GM12878 (cell line): ENCODE measurements at regions not wholly inside any gene's neighbourhood (a gene's known extent, or its start where the extent isn't known, plus 50 kb on each side); places are given as distances from the start of the nearest gene placed in this dataset.

Experiments
- ATAC-seq: fragments of 200-7000 bp; cut with Tn5 transposase; 3 replicates; pipeline ENCODE4 v1.9.1; 2020; ENCODE audit warnings: mild to moderate bottlenecking, moderate library complexity
- BruUV-seq: library from RNA; stranded (reverse); fragments of 400-500 nt; replicated peaks from 2 replicates; lab custom pipeline; 2021; lab: Mats Ljungman, UMichigan
- CTCF ChIA-PET: fragments of 300-600 bp; sonication (Branson Sonifier 250); formaldehyde crosslinking; extraction: SDS; loops from one replicate; lab custom pipeline; 2021; ENCODE audit warnings: inconsistent platforms; lab: Yijun Ruan, JAX
- POLR2A ChIA-PET: fragments of 350-600 bp; formaldehyde crosslinking; extraction: SDS; loops from one replicate; lab custom pipeline; 2021; ENCODE audit warnings: inconsistent platforms; lab: Charles Lee
- RAD21 ChIA-PET: fragments of 300-600 bp; sonication (Branson Sonifier 250); formaldehyde crosslinking; loops from one replicate; lab custom pipeline; 2023; ENCODE audit warnings: antibody characterized with exemption; ENCODE audit not compliant: unreplicated experiment; lab: Charles Lee
- SMC1A ChIA-PET: fragments of 300-600 bp; sonication (Branson Sonifier 250); formaldehyde crosslinking; loops from one replicate; lab custom pipeline; 2023; ENCODE audit not compliant: unreplicated experiment, uncharacterized antibody; lab: Charles Lee
- DNase-seq: peaks from one replicate; pipeline ENCODE4 v3.0.0-alpha.2; 2011; ENCODE audit warnings: low read depth, low spot score
- FAIRE-seq: peaks from 3 replicates; lab custom pipeline; 2011; peaks lifted over from hg19 to GRCh38; lab: Jason Lieb, UNC
- H2AFZ ChIP-seq: 2 replicates; pipeline ENCODE4 v1.6.0; 2011; ENCODE audit warnings: low read depth, low read length, control low read depth; ENCODE audit not compliant: control insufficient read depth
- H3K27ac ChIP-seq: 2 replicates; pipeline ENCODE4 v1.5.1; 2011; ENCODE audit warnings: control low read depth; ENCODE audit not compliant: control insufficient read depth, insufficient read depth
- H3K27me3 ChIP-seq, 2 experiments: replicated peaks in 1 of 2; 2 replicates each; pipeline versions ENCODE4 v1.6.0 to v1.6.1; 2011; ENCODE audit warnings: low read length in 1 of 2; ENCODE audit not compliant: control insufficient read depth in 2 of 2, insufficient read depth in 2 of 2
- H3K36me3 ChIP-seq, 2 experiments: 2 replicates each; pipeline ENCODE4 v1.5.1; 2011; ENCODE audit warnings: low read length in 1 of 2; ENCODE audit not compliant: control insufficient read depth in 2 of 2, insufficient read depth in 2 of 2
- H3K4me1 ChIP-seq: 2 replicates; pipeline ENCODE4 v1.6.1; 2011; ENCODE audit warnings: mild to moderate bottlenecking, low read length, moderate library complexity, mixed read lengths; ENCODE audit not compliant: control insufficient read depth, insufficient read depth
- H3K4me2 ChIP-seq: 2 replicates; pipeline ENCODE4 v1.6.0; 2011; ENCODE audit warnings: control low read depth; ENCODE audit not compliant: control insufficient read depth, insufficient read depth
- H3K4me3 ChIP-seq: fragments of 200-600 bp; sonication (generic); 2 replicates; pipeline ENCODE4 v1.5.1; 2016
- H3K79me2 ChIP-seq: 2 replicates; pipeline ENCODE4 v1.6.0; 2011; ENCODE audit warnings: low read length; ENCODE audit not compliant: control insufficient read depth, insufficient read depth
- H3K9ac ChIP-seq: 2 replicates; pipeline ENCODE4 v1.8.0; 2011; ENCODE audit warnings: low read length, control low read depth, mixed read lengths; ENCODE audit not compliant: control insufficient read depth, insufficient read depth
- H3K9me3 ChIP-seq: replicated peaks from 3 replicates; pipeline ENCODE4 v1.5.1; 2011; ENCODE audit warnings: mild to moderate bottlenecking, low read length; ENCODE audit not compliant: control insufficient read depth, insufficient read depth
- H4K20me1 ChIP-seq: 2 replicates; pipeline ENCODE4 v1.6.0; 2011; ENCODE audit not compliant: control insufficient read depth, insufficient read depth
- BRCA1 ChIP-seq: IDR thresholded peaks from 2 replicates; pipeline ENCODE4 v1.6.1; 2011; ENCODE audit warnings: low read depth, low read length, improper control_type of control experiment
- EED ChIP-seq: sonication (generic); IDR thresholded peaks from 2 replicates; pipeline ENCODE4 v1.6.1; 2016; ENCODE audit warnings: antibody characterized with exemption, low read depth
- EP300 ChIP-seq, 2 experiments: fragments of 150-350 bp in 1 of 2; IDR thresholded peaks; 2 replicates each; pipeline ENCODE4 v1.6.1; 2011 to 2012; ENCODE audit warnings: low read depth in 2 of 2, low read length in 2 of 2, borderline replicate concordance in 1 of 2, improper control_type of control experiment in 1 of 2, inconsistent platforms in 1 of 2; ENCODE audit not compliant: control insufficient read depth in 1 of 2
- EZH2 ChIP-seq: IDR thresholded peaks from 2 replicates; pipeline ENCODE4 v1.6.1; 2012; ENCODE audit warnings: low read depth, mild to moderate bottlenecking, control low read depth, inconsistent platforms, low read length, borderline replicate concordance; ENCODE audit not compliant: control insufficient read depth
- JUNB ChIP-seq: IDR thresholded peaks from 2 replicates; pipeline ENCODE4 v1.6.1; 2016; ENCODE audit warnings: antibody characterized with exemption, mild to moderate bottlenecking
- MEF2A ChIP-seq: IDR thresholded peaks from 2 replicates; pipeline ENCODE4 v1.6.1; 2011; ENCODE audit warnings: low read depth, mild to moderate bottlenecking, low read length, moderate library complexity; ENCODE audit not compliant: insufficient read depth
- SKIL ChIP-seq: fragments of 450-650 bp; IDR thresholded peaks from 2 replicates; pipeline ENCODE4 v1.6.1; 2017; ENCODE audit warnings: mild to moderate bottlenecking, low read depth, inconsistent platforms; ENCODE audit not compliant: poor library complexity, severe bottlenecking
- WGBS: methylation state at CpG from one replicate; pipeline ENCODE4 v1.1.6; 2016; ENCODE audit warnings: low lambda C conversion rate; ENCODE audit not compliant: insufficient replicate concordance, insufficient coverage; ENCODE audit errors: missing lambda C conversion rate; 5-methylcytosine and 5-hydroxymethylcytosine counted together
- in situ Hi-C: fragments of 300-500 bp; cut with MboI; formaldehyde crosslinking; loops from 9 replicates; pipeline ENCODE4 v1.14.3; 2018; ENCODE audit warnings: mixed read lengths
- intact Hi-C: fragments of 100-400 bp; cut with micrococcal nuclease; formaldehyde crosslinking; loops from one replicate; pipeline ENCODE4 v1.14.2; 2022; ENCODE audit not compliant: unreplicated experiment

GRCh38 chr10:100685331-100685730 lies 60.1 kb upstream of the PAX2 start:
- Histone ChIP-seq H4K20me1 (no peaks in the 10 kb centered on the region; the same call in 1 of the 2 replicates), H3K36me3 (no peaks in the 10 kb centered on the region), H3K27ac (no peak overlapping the region), H3K9me3 (no peaks in the 10 kb centered on the region), H3K27me3 (peaks cover 15 to 16% of the 10 kb centered on the region in 2 experiments), H3K4me1 (no peaks in the 10 kb centered on the region), H3K4me2 (no peak overlapping the region), H2AFZ (no peak overlapping the region), H3K4me3 (no peak overlapping the region), H3K79me2 (no peaks in the 10 kb centered on the region), H3K9ac (no peak overlapping the region)
- RAD21 ChIA-PET: no interaction called here
- no TSS peak for BruUV-seq
- ATAC-seq: no peak
- DNase-seq: no peak
- CTCF ChIA-PET: no interaction called here
- in situ Hi-C loops (no loop called here), intact Hi-C loops (no loop called here)
- SMC1A ChIA-PET: no interaction called here
- 30% methylated on average over 6 of the region's 6 CpGs for WGBS
- POLR2A ChIA-PET: no interaction called here
- TF ChIP-seq JUNB (no peak), EP300 (IDR thresholded peaks at IDR 0.05; ENCODE audit: borderline replicate concordance in 1 of 2, control insufficient read depth in 1 of 2, low read depth in 2 of 2, low read length in 2 of 2) (no peak), MEF2A (no peak), SKIL (no peak), BRCA1 (no peak), EED (no peak), EZH2 (no peak)
- TF ChIP-seq, all 136 proteins: peak for 0
- FAIRE-seq: no peak
